GM12878 (cell line): ENCODE measurements at regions not wholly inside any gene's neighbourhood (a gene's known extent, or its start where the extent isn't known, plus 50 kb on each side); places are given as distances from the start of the nearest gene placed in this dataset.

Source experiments
- ATAC-seq: fragments of 200-7000 bp; cut with Tn5 transposase; 3 replicates; pipeline ENCODE4 v1.9.1; 2020; ENCODE audit warnings: mild to moderate bottlenecking, moderate library complexity
- BruUV-seq: library from RNA; stranded (reverse); fragments of 400-500 nt; replicated peaks from 2 replicates; lab custom pipeline; 2021; lab: Mats Ljungman, UMichigan
- CTCF ChIA-PET: fragments of 300-600 bp; sonication (Branson Sonifier 250); formaldehyde crosslinking; extraction: SDS; loops from one replicate; lab custom pipeline; 2021; ENCODE audit warnings: inconsistent platforms; lab: Yijun Ruan, JAX
- POLR2A ChIA-PET: fragments of 350-600 bp; formaldehyde crosslinking; extraction: SDS; loops from one replicate; lab custom pipeline; 2021; ENCODE audit warnings: inconsistent platforms; lab: Charles Lee
- RAD21 ChIA-PET: fragments of 300-600 bp; sonication (Branson Sonifier 250); formaldehyde crosslinking; loops from one replicate; lab custom pipeline; 2023; ENCODE audit warnings: antibody characterized with exemption; ENCODE audit not compliant: unreplicated experiment; lab: Charles Lee
- SMC1A ChIA-PET: fragments of 300-600 bp; sonication (Branson Sonifier 250); formaldehyde crosslinking; loops from one replicate; lab custom pipeline; 2023; ENCODE audit not compliant: unreplicated experiment, uncharacterized antibody; lab: Charles Lee
- DNase-seq: peaks from one replicate; pipeline ENCODE4 v3.0.0-alpha.2; 2011; ENCODE audit warnings: low read depth, low spot score
- FAIRE-seq: peaks from 3 replicates; lab custom pipeline; 2011; peaks lifted over from hg19 to GRCh38; lab: Jason Lieb, UNC
- H2AFZ ChIP-seq: 2 replicates; pipeline ENCODE4 v1.6.0; 2011; ENCODE audit warnings: low read depth, low read length, control low read depth; ENCODE audit not compliant: control insufficient read depth
- H3K27ac ChIP-seq: 2 replicates; pipeline ENCODE4 v1.5.1; 2011; ENCODE audit warnings: control low read depth; ENCODE audit not compliant: control insufficient read depth, insufficient read depth
- H3K27me3 ChIP-seq, 2 experiments: replicated peaks in 1 of 2; 2 replicates each; pipeline versions ENCODE4 v1.6.0 to v1.6.1; 2011; ENCODE audit warnings: low read length in 1 of 2; ENCODE audit not compliant: control insufficient read depth in 2 of 2, insufficient read depth in 2 of 2
- H3K36me3 ChIP-seq, 2 experiments: 2 replicates each; pipeline ENCODE4 v1.5.1; 2011; ENCODE audit warnings: low read length in 1 of 2; ENCODE audit not compliant: control insufficient read depth in 2 of 2, insufficient read depth in 2 of 2
- H3K4me1 ChIP-seq: 2 replicates; pipeline ENCODE4 v1.6.1; 2011; ENCODE audit warnings: mild to moderate bottlenecking, low read length, moderate library complexity, mixed read lengths; ENCODE audit not compliant: control insufficient read depth, insufficient read depth
- H3K4me2 ChIP-seq: 2 replicates; pipeline ENCODE4 v1.6.0; 2011; ENCODE audit warnings: control low read depth; ENCODE audit not compliant: control insufficient read depth, insufficient read depth
- H3K4me3 ChIP-seq: fragments of 200-600 bp; sonication (generic); 2 replicates; pipeline ENCODE4 v1.5.1; 2016
- H3K79me2 ChIP-seq: 2 replicates; pipeline ENCODE4 v1.6.0; 2011; ENCODE audit warnings: low read length; ENCODE audit not compliant: control insufficient read depth, insufficient read depth
- H3K9ac ChIP-seq: 2 replicates; pipeline ENCODE4 v1.8.0; 2011; ENCODE audit warnings: low read length, control low read depth, mixed read lengths; ENCODE audit not compliant: control insufficient read depth, insufficient read depth
- H3K9me3 ChIP-seq: replicated peaks from 3 replicates; pipeline ENCODE4 v1.5.1; 2011; ENCODE audit warnings: mild to moderate bottlenecking, low read length; ENCODE audit not compliant: control insufficient read depth, insufficient read depth
- H4K20me1 ChIP-seq: 2 replicates; pipeline ENCODE4 v1.6.0; 2011; ENCODE audit not compliant: control insufficient read depth, insufficient read depth
- CREM ChIP-seq: IDR thresholded peaks from 2 replicates; pipeline ENCODE4 v1.6.1; 2014; ENCODE audit warnings: antibody characterized with exemption, low read depth
- EZH2 ChIP-seq: IDR thresholded peaks from 2 replicates; pipeline ENCODE4 v1.6.1; 2012; ENCODE audit warnings: low read depth, mild to moderate bottlenecking, control low read depth, inconsistent platforms, low read length, borderline replicate concordance; ENCODE audit not compliant: control insufficient read depth
- JUND ChIP-seq: IDR thresholded peaks from 2 replicates; pipeline ENCODE4 v1.6.1; 2012; ENCODE audit warnings: low read depth, mild to moderate bottlenecking, low read length, improper control_type of control experiment, moderate library complexity
- MEF2B ChIP-seq: fragments of 450-650 bp; IDR thresholded peaks from 2 replicates; pipeline ENCODE4 v1.6.1; 2018; ENCODE audit warnings: mild to moderate bottlenecking, moderate library complexity; ENCODE audit not compliant: partially characterized antibody, poor library complexity, severe bottlenecking
- NFYB ChIP-seq: IDR thresholded peaks from 2 replicates; pipeline ENCODE4 v1.6.1; 2011; ENCODE audit warnings: low read depth, mild to moderate bottlenecking, low read length, improper control_type of control experiment, moderate library complexity; ENCODE audit not compliant: insufficient read depth
- RB1 ChIP-seq: fragments of 450-650 bp; formaldehyde crosslinking; IDR thresholded peaks from 2 replicates; pipeline ENCODE4 v1.6.1; 2017; ENCODE audit warnings: mild to moderate bottlenecking, borderline replicate concordance
- RELA ChIP-seq: fragments of 450-650 bp; IDR thresholded peaks from 2 replicates; pipeline ENCODE4 v1.8.0; 2014; ENCODE audit warnings: borderline replicate concordance; ENCODE audit not compliant: partially characterized antibody
- RFX5 ChIP-seq: IDR thresholded peaks from 2 replicates; pipeline ENCODE4 v1.6.1; 2011; ENCODE audit warnings: low read depth, low read length, improper control_type of control experiment
- ZNF24 ChIP-seq: fragments of 450-650 bp; IDR thresholded peaks from 2 replicates; pipeline ENCODE4 v1.6.1; 2017; ENCODE audit warnings: antibody characterized with exemption, mild to moderate bottlenecking
- WGBS: methylation state at CpG from one replicate; pipeline ENCODE4 v1.1.6; 2016; ENCODE audit warnings: low lambda C conversion rate; ENCODE audit not compliant: insufficient replicate concordance, insufficient coverage; ENCODE audit errors: missing lambda C conversion rate; 5-methylcytosine and 5-hydroxymethylcytosine counted together
- in situ Hi-C: fragments of 300-500 bp; cut with MboI; formaldehyde crosslinking; loops from 9 replicates; pipeline ENCODE4 v1.14.3; 2018; ENCODE audit warnings: mixed read lengths
- intact Hi-C: fragments of 100-400 bp; cut with micrococcal nuclease; formaldehyde crosslinking; loops from one replicate; pipeline ENCODE4 v1.14.2; 2022; ENCODE audit not compliant: unreplicated experiment
- TF ChIP-seq, protein P1 (sequence below): fragments of 450-650 bp; IDR thresholded peaks from 2 replicates; pipeline ENCODE4 v1.6.1; 2016; ENCODE audit warnings: mild to moderate bottlenecking

DNA sequence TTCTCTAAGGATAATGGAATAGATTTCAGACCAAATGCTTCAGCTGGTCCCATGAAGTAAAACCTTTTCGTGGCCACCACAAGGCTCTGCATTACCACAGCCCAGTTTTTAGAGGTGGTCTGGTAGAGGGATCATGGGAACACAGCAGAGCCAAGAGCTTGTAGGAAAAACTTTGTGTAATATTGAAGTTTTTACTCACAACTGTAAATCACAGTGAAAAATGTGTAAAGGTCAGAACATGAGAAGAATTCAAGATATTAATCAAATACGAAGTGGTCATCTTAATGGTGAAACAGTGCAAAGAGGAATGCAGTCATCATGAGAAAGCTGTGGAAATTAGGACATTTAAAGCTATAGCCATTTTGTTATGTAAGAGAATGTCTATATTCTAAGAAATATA, 197.5 kb downstream of the NPR3 start:
- H4K20me1 ChIP-seq = no peaks in the 10 kb centered on the region
- 3% methylated on average over 2 of the region's 2 CpGs for WGBS
- no TSS peak for BruUV-seq
- no peaks in the 10 kb centered on the region for H3K79me2 ChIP-seq
- ChIA-PET RAD21 (no interaction called here), POLR2A (no interaction called here), CTCF (no interaction called here), SMC1A (no interaction called here)
- FAIRE-seq = no peak
- no peak overlapping the region for H3K9ac ChIP-seq
- no peaks in the 10 kb centered on the region for H3K9me3 ChIP-seq
- H3K4me3 ChIP-seq = no peak overlapping the region
- no peaks in the 10 kb centered on the region for H3K27me3 ChIP-seq
- no peak for DNase-seq
- TF ChIP-seq NFYB = no peak
- no peak for TF ChIP-seq CREM
- no peak for TF ChIP-seq MEF2B
- no peak for TF ChIP-seq EZH2
- no peak for TF ChIP-seq RELA
- in situ Hi-C loops (no loop called here), intact Hi-C loops (no loop called here)
- H2AFZ ChIP-seq = no peak overlapping the region
- no peak for ATAC-seq
- no peaks in the 10 kb centered on the region for H3K4me1 ChIP-seq
- no peaks in the 10 kb centered on the region for H3K36me3 ChIP-seq
- H3K27ac ChIP-seq = no peak overlapping the region
- no peak overlapping the region for H3K4me2 ChIP-seq

DNA sequence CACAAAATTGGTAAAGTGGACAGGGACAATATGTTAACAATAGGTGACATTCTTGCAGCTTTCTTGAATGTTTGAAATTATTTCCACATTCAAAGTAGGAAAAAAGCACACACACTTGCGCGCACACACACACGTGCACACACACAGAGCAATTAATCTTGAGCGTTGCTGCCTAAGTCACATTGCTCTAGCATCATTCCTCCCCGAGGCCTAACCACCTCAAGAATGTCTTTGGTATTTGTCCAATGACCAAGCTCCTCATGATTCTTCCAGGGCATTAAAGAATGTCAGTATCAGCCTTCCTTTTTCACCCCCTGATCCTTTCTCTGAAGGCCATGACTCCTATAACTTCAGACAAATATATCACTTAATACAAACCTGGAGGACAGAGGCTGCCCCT, 198.1 kb downstream of the NPR3 start:
- DNase-seq (no peak), ATAC-seq (no peak), FAIRE-seq (no peak)
- TF ChIP-seq ZNF24 (no peak), JUND (no peak), RFX5 (no peak), RB1 (no peak)
- TF ChIP-seq, protein P1, sequence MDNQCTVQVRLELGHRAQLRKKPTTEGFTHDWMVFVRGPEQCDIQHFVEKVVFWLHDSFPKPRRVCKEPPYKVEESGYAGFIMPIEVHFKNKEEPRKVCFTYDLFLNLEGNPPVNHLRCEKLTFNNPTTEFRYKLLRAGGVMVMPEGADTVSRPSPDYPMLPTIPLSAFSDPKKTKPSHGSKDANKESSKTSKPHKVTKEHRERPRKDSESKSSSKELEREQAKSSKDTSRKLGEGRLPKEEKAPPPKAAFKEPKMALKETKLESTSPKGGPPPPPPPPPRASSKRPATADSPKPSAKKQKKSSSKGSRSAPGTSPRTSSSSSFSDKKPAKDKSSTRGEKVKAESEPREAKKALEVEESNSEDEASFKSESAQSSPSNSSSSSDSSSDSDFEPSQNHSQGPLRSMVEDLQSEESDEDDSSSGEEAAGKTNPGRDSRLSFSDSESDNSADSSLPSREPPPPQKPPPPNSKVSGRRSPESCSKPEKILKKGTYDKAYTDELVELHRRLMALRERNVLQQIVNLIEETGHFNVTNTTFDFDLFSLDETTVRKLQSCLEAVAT = no peak
- Histone ChIP-seq H3K4me3 (no peak overlapping the region), H3K27me3 (no peaks in the 10 kb centered on the region), H2AFZ (no peak overlapping the region), H3K9ac (no peak overlapping the region), H4K20me1 (no peaks in the 10 kb centered on the region), H3K36me3 (no peaks in the 10 kb centered on the region), H3K9me3 (no peaks in the 10 kb centered on the region), H3K27ac (no peak overlapping the region), H3K4me1 (no peaks in the 10 kb centered on the region), H3K79me2 (no peaks in the 10 kb centered on the region), H3K4me2 (no peak overlapping the region)
- in situ Hi-C loops = no loop called here
- 40% methylated on average over 5 of the region's 5 CpGs for WGBS
- no TSS peak for BruUV-seq
- ChIA-PET SMC1A (no interaction called here), RAD21 (no interaction called here), CTCF (no interaction called here), POLR2A (no interaction called here)
- intact Hi-C loops = no loop called here
